ENCODE measurements at regions not wholly inside any gene's neighbourhood (a gene's known extent, or its start where the extent isn't known, plus 50 kb on each side); places are given as distances from the start of the nearest gene placed in this dataset.

- no peaks in the 10 kb centered on the region for H3K27me3 ChIP-seq
- H3K36me3 ChIP-seq, result no peaks in the 10 kb centered on the region
- no peak for ATAC-seq (ENCODE audit: low FRiP score in 2 of 2)
- no peak for DNase-seq
- no peaks in the 10 kb centered on the region for H3K9me3 ChIP-seq
- H3K27ac ChIP-seq, result no peak overlapping the region
- no peak overlapping the region for H3K4me3 ChIP-seq
- WGBS, 2 donors, result 73 to 74% methylated on average over 6 of the region's 6 CpGs
- TF ChIP-seq POLR2A (IDR thresholded peaks at IDR 0.05), result no peak
- TF ChIP-seq POLR2AphosphoS5 (IDR thresholded peaks at IDR 0.05), result no peak
- TF ChIP-seq CTCF (IDR thresholded peaks at IDR 0.05), result no peak
- no peak for TF ChIP-seq EP300 (IDR thresholded peaks at IDR 0.05)
- H3K4me1 ChIP-seq, result no peaks in the 10 kb centered on the region
Measured at GRCh38 chr9:108750661-108751215, 105.0 kb downstream of the ACTL7B start.

GRCh38 chr9:108748776-108749175 is 107.0 kb downstream of the ACTL7B start:
- Histone ChIP-seq H3K27me3 (no peaks in the 10 kb centered on the region), H3K4me3 (no peak overlapping the region), H3K27ac (no peak overlapping the region), H3K9me3 (no peaks in the 10 kb centered on the region), H3K36me3 (no peaks in the 10 kb centered on the region), H3K4me1 (no peaks in the 10 kb centered on the region)
- ATAC-seq (ENCODE audit: low FRiP score in 2 of 2) (no peak), DNase-seq (no peak)
- TF ChIP-seq POLR2AphosphoS5 (IDR thresholded peaks at IDR 0.05) (no peak), EP300 (IDR thresholded peaks at IDR 0.05) (no peak), POLR2A (IDR thresholded peaks at IDR 0.05) (no peak), CTCF (IDR thresholded peaks at IDR 0.05) (no peak)

GRCh38 chr9:108746864-108747263 is 108.9 kb downstream of the ACTL7B start:
- TF ChIP-seq CTCF (IDR thresholded peaks at IDR 0.05) (no peak), POLR2AphosphoS5 (IDR thresholded peaks at IDR 0.05) (no peak), EP300 (IDR thresholded peaks at IDR 0.05) (no peak), POLR2A (IDR thresholded peaks at IDR 0.05) (no peak)
- no peak for ATAC-seq (ENCODE audit: low FRiP score in 2 of 2)
- no peaks in the 10 kb centered on the region for H3K27me3 ChIP-seq
- no peak for DNase-seq
- H3K4me1 ChIP-seq, result no peaks in the 10 kb centered on the region
- WGBS, 2 donors, result 69 to 76% methylated on average over 2 of the region's 2 CpGs
- H3K27ac ChIP-seq, result no peak overlapping the region
- H3K36me3 ChIP-seq, result no peaks in the 10 kb centered on the region
- H3K9me3 ChIP-seq, result no peaks in the 10 kb centered on the region
- no peak overlapping the region for H3K4me3 ChIP-seq

- DNase-seq, result no peak
- Histone ChIP-seq H3K4me1 (no peaks in the 10 kb centered on the region), H3K36me3 (no peaks in the 10 kb centered on the region), H3K4me3 (no peak overlapping the region), H3K27ac (no peak overlapping the region), H3K27me3 (no peaks in the 10 kb centered on the region), H3K9me3 (no peaks in the 10 kb centered on the region)
- WGBS, 2 donors, result 80 to 87% methylated on average over 3 of the region's 3 CpGs
- TF ChIP-seq EP300 (IDR thresholded peaks at IDR 0.05), result no peak
- TF ChIP-seq POLR2AphosphoS5 (IDR thresholded peaks at IDR 0.05), result no peak
- TF ChIP-seq CTCF (IDR thresholded peaks at IDR 0.05), result no peak
- TF ChIP-seq POLR2A (IDR thresholded peaks at IDR 0.05), result no peak
- no peak for ATAC-seq (ENCODE audit: low FRiP score in 2 of 2)
Measured at GRCh38 chr9:108746001-108746400, 109.8 kb downstream of the ACTL7B start.

- H3K36me3 ChIP-seq, result no peaks in the 10 kb centered on the region
- ATAC-seq (ENCODE audit: low FRiP score in 2 of 2) (no peak), DNase-seq (no peak)
- H3K27me3 ChIP-seq, result no peaks in the 10 kb centered on the region
- 71 to 78% methylated on average over 2 of the region's 2 CpGs for WGBS, 2 donors
- H3K9me3 ChIP-seq, result no peaks in the 10 kb centered on the region
- H3K4me1 ChIP-seq, result no peaks in the 10 kb centered on the region
- no peak overlapping the region for H3K27ac ChIP-seq
- H3K4me3 ChIP-seq, result no peak overlapping the region
- TF ChIP-seq POLR2A (IDR thresholded peaks at IDR 0.05) (no peak), CTCF (IDR thresholded peaks at IDR 0.05) (no peak)
Measured at GRCh38 chr9:108744641-108745040, 111.1 kb downstream of the ACTL7B start.
